COLO829 (cell line): ENCODE measurements at regions not wholly inside any gene's neighbourhood (a gene's known extent, or its start where the extent isn't known, plus 50 kb on each side); places are given as distances from the start of the nearest gene placed in this dataset.

Experiments used
- DNase-seq: peaks from one replicate; pipeline ENCODE4 v3.0.0; 2012; ENCODE audit warnings: low spot score

DNA sequence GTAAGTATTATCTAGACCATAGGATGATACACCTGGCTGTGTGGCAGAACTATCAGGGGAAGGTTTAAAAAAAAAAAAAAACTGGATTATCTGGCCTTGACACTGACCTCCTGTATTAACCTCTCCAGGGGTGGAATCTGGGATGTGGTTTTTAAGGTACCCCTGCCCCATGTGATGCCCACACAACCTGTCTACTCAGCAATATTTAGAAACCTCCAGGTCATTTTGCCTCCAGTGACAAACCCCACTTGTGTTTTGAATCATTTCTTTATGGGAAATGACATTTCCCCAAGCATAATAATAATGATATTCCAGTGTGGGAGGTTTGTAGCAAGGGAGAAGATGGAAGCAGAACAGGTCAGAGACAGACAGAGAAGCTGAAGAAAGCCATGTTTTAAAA is 179.1 kb downstream of the RSL24D1 start:
- DNase-seq = no peak

DNA sequence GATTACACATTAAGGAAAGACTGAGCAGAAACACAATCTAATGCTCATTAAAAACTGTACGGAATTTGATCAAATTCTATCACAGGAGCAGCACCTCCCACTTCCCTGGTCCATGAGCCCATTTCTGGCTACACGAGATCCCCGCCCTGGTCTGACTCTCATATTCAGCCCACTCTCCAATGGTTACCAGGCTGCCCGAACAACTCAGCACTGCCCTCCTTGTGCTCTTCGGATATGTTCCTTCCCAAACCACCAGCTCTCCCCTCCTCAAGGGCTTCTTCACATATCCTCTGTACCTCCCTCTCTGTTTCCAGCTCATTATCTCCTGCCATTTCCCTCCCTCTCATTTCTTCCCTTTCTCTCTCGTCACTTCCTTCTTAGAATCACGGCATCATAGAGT is 180.5 kb downstream of the RSL24D1 start:
- DNase-seq = no peak

DNA sequence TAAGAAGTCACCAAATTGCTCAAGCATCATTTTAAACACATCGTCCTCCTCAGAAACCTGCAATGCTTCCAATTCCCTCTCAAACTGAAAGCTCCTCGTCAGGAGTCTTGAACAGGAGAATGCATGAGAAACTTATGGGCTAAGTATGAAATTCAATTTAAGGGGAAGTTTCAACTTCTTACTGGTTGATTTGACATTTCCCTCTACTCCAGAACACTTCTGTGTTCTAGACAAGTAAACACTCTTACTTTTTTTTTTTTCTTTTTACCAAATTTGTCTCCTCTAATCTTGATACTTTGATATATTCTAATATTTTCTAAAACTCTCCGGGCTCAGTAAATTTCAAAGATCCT is 181.7 kb downstream of the RSL24D1 start:
- DNase-seq = no peak

DNA sequence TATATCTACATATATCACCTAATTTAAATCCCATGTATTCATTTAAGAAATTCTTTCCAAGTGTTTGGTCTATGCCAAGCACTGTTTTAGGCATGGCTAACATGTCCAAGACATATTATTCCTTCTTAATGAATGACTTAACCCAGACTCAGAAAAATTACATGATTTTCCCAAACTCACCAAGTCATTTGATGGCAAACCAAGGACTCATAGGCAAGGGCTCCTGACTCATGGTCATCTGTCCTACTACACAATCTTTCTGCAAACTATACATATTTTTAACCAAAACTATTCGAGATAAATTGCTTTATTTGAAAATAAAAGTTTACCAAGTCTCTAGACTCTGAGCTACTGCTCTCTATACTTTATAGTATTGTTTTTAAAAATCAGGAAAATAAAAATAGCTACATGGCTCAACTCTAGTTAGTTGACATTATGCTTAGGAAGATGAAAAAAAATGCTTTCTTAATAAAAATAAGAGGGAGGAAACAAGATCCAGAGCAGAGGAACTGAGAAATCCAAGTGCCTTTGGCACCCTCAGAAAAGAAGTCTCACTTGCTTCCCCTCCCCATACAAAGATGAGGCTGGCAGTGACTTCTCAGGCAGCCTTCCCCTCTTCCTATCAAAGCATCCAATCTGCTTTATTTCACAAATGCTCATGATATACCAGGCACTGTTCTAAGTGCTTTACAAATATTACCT is 182.2 kb downstream of the RSL24D1 start:
- DNase-seq = no peak

DNA sequence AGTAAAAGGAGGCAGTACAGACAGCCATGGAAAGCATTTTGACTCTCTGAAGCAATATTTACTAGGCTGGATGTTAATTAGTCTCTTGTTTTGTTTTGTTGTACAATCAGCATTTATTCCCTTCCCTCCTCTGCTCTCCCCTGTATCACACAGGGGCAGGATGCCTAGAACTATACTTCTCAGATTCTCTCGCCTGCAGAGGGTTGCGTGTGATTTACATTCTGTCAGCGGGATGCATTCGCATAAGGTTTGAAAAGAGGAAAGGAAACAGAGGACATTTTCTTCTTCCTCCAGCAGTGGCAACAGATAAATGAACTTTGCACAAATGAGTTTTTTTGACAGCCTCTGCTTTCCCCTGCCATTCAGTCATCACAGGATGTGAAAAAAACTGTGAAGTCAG is 188.3 kb downstream of the RSL24D1 start:
- DNase-seq = no peak

DNA sequence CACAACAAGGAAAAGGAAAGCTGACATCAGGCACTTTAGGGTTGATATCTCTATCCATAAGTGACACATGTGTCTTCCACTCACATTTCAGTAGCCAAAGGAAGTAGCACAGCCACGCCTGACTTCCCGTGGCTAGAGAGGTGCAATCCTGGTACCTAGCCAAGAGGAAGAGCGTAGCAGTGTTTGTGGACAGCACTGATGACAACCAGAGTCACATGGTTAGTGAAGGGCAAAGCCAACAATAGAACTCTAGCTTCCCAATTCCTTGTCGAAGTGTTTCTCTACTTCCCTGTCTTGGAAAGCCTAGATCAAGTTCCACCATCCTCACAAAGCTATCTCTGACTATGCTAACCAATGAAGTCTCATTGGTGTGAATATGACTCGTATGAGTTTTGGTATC is 189.2 kb downstream of the RSL24D1 start:
- no peak for DNase-seq

DNA sequence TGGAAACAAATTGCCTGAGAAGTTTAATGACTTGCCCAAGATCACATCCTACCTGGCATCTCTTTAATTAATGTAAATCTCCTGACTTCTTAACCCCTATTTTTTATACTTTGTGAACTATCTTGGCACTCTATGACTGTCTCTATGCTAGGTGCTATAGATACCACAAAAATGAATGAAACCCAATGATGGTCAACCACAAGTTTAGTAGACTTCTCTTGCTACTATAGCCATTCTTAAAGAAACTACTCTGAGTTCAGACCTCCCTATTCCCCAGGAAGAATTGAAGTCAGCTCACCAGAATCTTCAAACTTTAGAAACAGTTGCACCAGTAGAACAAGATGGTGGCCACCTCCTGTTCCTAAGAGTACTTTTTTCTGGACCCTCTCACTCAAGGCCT is 191.1 kb downstream of the RSL24D1 start:
- no peak for DNase-seq

DNA sequence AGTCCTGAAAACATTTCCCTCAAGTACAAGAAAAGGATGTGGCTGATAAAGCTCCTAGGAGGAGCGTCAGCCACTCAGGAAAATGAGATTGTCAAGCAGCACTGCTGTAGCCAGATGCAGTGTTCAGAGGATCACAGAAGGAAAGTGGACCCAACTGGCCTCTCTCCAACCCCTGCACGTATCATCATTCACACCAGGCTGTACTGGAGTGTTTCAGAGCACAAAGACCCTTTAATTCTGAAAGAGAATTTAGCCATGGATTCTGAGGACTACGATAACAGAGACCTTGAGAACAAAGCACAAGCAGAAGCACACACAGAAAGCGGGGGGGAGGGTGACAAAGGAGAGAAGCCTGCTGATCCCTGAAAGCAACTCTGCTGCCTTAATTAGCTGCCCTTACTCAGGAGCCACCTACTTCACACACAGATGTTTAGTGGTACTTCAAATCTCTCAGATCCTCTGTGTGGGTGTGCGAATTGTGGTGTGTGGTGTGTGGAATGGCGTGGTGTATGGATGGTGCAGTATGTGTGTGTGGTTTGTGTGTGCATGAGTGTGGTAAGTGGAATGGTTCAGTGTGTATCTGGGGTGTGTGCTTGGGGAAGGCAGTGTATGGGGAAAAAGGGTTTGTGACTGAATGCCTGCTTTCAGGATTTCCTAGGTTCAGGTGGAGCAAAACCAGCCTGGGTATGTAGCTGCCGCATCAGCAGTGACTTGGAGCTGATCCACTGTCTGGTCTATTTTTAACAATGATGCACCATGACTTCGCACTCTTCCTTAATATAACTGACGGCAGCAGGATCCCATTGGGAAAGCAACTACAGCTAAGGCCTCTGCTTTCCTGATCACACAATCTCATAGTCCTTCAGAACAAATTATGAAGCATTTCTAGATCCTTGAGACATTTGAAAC is 192.5 kb downstream of the RSL24D1 start:
- no peak for DNase-seq

DNA sequence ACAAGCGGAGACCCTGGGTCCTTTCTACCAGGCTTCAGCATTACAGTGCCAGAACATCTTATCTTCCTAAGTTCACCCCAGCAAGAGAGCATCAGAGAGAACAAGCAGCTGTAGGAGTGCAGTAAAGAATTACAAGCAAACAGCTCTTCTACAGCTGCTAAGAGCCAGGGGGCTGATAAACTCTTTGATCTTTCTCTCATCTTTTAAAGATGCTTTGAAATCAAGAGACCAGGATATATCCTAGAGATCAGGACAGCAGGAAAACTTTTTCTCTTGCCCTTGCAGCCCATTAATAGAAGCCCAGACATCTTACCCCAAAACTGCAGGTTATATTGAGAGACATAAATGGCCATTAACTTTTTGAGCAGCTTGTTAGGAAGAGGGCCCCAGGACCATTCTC is 198.1 kb downstream of the RSL24D1 start:
- no peak for DNase-seq

DNA sequence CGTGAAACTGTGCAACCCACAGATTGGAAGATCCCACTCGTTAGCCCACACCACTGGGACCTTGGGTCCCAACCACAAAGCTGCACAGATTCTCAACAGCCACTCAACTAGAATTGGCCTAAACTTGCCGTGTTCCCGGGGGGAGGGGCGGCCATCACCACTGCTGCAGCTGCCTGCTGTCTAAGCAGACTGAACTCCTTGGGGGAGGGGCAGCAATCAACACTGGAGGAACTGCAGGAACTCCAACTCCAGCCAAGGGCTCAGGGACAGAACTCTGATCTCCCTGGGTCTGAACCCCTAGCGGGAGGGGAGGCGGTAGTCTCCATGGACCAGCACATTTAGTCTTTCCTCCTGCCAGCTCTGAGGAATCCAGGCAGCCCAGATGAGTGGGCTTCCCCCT is 205.9 kb downstream of the RSL24D1 start:
- no peak for DNase-seq

DNA sequence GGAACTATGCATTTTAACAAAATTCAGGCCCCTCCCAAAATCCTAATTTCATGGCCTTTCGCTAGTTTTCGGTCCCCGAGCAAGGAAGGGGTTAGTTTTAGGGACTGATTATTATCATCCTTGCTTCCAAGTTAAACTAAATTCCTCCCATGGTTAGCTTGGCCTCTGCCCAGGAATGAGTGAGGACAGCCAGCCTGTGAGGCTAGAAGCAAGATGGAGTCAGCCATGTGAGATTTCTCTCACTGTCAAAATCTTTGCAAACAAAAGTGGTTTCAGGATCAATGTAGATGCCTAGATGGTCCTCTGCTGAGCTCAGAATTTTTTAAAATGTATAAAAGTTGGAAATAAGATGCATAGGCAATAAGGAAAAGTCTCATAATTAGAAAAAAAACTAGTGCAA is 208.9 kb downstream of the RSL24D1 start:
- DNase-seq = no peak

DNA sequence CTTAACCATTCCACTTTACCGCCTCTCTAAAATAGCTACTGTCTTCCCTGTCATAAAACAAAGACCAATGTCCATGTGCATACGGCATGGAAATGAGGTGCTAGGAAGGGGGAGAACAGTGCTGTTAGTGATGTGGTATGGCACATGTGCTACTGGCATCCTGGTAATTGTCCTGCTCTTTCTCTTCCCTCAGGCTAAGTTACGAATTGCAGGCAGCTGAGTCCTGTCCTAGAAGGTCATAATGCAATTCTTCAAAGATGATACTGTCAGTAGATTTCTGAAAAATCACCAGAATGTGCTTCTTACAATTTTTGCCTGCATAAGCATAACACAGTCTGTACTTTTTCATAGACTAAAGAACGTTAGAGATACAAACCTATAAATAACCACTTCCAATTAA is 216.8 kb downstream of the RSL24D1 start:
- DNase-seq = no peak

DNA sequence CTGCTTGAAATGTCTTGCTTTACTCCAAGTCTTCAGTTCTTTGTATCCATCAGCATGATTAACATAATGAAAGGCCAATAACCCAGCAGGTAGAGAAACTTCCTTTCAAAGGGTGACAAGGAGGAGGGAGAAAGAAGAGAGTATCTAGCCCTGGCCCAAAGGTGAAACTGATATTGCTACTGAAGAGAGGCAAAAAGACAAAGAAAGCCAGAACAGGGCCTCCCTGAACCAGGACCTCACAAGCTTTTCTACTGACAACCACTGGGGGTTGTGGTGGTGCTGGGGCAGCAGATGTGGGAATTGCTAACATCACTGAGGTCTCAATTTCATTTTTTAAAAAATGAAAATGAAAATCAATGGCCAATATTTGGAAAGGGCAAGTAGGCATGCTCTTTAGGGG is 234.1 kb downstream of the RSL24D1 start:
- DNase-seq = no peak

DNA sequence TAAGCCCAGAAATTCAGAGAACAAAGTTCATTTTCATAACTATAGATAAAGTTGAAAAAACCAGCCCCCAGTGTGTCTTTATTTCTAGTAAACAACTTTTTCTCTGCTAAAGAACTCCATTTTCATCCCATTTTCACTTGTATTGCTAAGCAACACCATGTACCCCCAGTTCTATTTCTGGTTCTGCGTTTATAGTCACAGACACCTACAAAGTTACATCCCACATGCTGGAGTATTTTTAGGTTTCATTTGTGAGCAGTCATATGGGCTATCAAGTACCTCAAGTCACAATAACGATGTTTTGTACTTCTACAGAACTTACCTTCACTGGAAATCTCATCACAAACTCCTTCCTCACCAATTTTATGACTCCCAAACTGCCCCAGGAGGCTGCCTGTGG is 236.5 kb downstream of the RSL24D1 start:
- no peak for DNase-seq

DNA sequence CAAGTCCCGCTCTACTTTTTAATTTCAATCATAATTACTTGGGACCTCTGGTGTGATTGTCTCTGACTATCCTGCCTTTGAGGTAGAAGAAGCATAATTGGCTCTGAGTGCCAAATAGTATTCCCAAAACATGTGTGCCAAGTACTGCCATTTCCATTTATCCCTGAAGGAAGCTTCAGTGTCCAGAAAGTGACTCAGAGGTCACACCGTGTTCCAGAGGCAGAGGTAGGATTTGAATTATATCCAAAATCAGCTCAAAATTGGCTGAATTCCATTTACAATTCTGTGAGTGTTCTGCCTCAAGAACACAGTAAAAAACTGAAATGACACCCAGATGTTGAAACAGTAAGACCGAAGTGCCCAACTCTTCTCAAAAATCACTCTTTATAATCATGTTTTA is 255.3 kb downstream of the RSL24D1 start:
- DNase-seq = no peak

DNA sequence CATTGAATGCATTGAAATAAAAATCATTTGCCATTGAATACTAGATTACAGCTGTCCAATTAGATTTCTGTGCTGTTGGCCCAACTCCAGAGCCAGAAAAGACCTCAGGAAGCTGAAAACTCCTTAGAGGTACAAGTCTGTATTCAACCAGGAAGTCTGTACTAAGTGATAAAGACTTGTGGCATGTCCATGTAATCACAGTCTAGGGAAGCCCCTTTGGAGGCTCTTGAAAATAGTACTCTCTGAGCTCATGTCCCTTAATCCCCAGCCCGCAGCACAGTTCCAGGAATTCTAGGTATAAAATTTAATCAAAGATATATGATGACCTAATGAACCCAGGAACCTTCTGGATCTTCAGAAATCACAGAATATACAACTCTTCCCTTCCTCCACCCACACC is 279.4 kb downstream of the RSL24D1 start:
- DNase-seq = no peak

DNA sequence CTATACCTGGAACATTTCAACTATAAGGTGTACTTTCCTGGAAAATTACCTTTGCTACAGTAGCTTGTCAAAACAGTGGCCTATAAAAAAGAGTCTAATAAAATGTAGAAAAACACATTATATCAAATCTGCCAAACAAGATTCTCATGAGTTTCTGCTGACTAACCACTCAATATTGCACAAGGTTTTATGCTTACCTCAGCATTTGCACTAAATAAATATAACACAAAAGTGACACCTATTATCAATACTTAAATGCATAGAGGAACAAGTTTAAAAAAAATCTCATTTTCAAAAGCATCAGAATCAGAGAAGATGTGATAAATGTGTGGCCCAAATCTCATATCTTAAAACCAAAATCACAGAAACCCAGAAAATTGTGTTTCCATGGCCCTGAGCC is 281.4 kb downstream of the RSL24D1 start:
- no peak for DNase-seq

DNA sequence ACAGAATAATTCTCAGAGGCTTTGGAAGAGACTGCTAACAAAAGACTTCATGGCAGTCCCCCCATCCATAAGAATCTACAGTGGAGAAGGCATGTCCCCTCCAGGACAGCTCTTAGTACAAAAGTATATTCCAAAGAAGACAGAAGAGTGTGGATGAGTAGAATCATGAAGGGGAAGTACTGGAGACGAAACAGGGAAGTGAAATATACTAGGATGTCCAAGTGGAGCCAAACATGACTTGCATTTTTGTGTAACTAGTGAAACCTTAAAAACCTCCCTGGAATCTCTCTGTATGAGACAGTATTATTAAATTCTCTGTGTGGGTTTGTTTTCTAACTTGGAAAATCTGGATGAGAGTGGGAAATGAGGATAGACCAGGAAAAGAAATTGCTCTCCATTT is 312.4 kb downstream of the RSL24D1 start:
- DNase-seq = no peak

DNA sequence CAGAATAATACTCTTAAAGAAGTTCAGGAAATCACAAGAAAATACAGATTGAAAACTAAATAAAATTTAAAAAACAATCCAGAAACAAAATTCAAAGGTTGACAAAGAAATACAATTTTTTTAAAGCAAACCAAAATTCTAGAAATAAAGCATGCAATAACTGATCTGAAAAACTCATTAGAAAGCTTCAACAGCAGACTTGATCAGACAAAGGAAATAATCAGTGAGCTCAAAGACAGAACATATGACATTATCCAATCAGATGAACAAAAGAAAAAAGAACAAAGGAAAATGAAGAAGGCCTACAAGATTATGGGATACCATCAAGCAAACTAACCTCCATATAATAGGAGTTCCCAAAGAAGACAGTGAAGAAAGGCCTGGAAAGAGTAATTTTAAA is 336.8 kb downstream of the RSL24D1 start:
- DNase-seq = no peak

DNA sequence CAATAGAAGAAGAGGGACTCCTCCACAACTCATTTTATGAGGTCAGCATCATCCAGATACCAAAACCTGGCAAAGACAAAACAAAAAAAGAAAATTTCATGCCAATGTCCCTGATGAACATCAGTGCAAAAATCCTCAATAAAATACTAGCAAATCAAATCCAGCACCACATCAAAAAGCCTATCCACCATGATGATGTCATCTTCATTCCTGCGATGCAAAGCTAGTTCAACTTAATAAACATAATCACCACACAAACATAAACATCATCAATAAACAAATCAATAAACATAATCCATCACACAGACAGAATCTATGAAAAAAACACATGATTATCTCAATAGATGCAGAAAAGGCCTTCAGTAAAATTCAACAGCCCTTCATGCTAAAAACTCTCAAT is 342.1 kb downstream of the RSL24D1 start:
- DNase-seq = no peak

DNA sequence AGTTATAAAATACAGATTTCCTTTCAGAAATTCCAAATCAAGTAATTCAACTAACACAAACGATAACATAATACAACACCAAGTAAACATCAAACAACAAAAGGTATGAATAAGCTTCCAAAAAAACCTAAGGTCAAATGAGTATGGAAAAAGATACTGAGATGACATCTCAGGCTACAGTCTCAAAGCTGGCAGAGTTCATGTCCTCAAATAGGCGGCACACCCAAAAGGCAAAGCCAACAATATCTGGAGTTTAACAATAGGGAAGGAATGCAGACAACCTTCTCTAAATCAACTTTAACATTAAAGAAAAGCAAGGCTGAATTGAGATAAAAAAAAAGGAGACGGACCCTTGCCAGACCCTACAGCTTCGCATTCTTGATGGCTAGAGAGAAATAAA is 346.6 kb downstream of the RSL24D1 start:
- DNase-seq = no peak

DNA sequence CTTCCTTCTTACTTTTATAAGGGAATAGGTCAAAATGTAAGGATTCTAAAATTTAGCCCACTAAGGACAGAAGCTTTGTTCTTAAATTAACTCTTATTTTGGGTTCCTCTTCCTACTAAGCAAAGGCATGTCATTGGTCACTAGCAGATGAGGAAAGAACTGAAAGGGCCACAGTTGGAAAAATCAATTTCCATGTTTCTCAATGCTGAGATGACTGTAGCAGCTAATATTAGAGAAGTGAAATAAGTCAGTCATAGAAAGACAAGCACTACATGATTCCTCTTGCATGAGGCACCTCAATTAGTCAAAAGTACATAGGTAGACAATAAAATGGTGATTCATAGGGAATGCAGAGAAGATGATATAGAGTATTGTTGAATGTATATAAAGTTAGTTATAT is 353.7 kb downstream of the RSL24D1 start:
- no peak for DNase-seq

DNA sequence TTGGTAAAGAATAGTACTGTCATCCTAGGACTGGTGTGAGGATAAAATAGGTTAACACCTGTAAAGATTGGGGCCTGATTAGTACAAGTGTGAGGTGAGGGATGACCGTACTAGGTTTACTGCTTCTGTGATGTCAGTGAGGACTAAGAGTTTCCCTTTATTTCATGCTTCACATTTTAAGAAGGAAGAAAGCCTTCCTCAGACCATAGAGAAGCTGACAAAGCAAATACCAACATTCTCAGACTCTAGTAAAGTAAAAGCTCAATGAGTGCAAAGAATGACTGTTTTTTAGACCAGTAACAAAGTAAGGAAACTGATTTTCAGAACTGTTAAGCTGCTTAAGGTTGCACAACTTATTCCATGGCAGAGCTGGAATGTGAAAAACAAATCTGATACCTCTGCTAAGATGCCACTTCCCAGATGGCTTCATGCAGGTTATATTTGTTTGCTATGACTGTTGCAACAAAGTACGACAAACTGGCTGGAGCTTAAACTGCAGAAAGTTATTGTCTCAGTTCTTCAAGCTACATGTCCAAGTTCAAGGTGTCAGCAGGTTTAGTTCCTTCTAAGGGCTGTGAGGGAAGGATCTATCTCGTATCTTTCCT is 354.9 kb downstream of the RSL24D1 start:
- DNase-seq = no peak
